ENCODE measurements at regions not wholly inside any gene's neighbourhood (a gene's known extent, or its start where the extent isn't known, plus 50 kb on each side); places are given as distances from the start of the nearest gene placed in this dataset.

DNA sequence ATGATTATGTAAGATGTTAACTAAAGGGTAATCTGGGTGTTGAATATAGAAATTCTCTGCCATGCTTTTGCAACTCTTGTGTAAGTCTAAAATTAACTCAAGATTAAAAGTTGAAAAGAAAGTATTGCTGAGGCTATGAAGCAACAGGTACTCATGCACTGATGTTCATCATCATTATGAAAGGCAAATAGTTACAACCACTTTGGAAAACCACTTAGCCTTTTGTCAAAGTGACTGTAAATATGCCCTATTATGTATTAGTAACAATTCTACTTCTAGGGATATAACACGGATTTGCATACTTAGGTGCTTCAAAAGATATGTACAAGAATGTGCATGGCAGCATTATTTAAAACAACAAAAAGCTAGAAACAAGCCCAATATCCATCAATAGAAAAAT, 227.8 kb upstream of the CXXC4 start:
- no peaks in the 10 kb centered on the region for H3K36me3 Mint-ChIP-seq
- no peaks in the 10 kb centered on the region for H3K27me3 Mint-ChIP-seq
- no peaks in the 10 kb centered on the region for H3K4me1 Mint-ChIP-seq
- CTCF ChIA-PET: no interaction called here
- DNase-seq: no peak
- no peaks in the 10 kb centered on the region for H3K9me3 Mint-ChIP-seq (ENCODE audit: low read depth)
- no peak for ATAC-seq
- H3K4me3 Mint-ChIP-seq: no peak overlapping the region
- H3K27ac Mint-ChIP-seq: no peak overlapping the region

- ATAC-seq: no peak
- H3K4me3 Mint-ChIP-seq: no peak overlapping the region
Measured at GRCh38 chr4:104726002-104726401, 231.3 kb upstream of the CXXC4 start.

DNA sequence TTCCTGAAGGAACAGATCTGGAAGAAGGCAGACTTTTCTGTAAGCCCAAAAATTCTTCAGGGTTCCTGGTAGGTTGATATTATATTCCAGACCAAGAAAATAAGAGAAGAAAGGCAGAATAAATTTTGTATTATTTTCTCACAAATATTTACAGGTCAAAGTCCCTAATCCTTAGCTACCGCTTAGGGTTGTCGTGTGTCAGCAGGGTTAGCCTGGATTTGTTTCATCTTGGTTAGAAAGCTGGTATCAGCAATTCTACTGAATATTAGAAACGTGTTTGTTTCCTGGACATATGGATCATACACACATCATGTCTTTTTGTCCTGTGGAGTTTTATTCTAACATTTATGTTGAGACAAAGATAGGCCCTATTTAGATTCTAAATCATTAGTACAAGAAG, 232.9 kb upstream of the CXXC4 start:
- Mint-ChIP-seq H3K4me1 (no peaks in the 10 kb centered on the region), H3K27me3 (no peaks in the 10 kb centered on the region), H3K27ac (no peak overlapping the region), H3K36me3 (no peaks in the 10 kb centered on the region), H3K4me3 (no peak overlapping the region), H3K9me3 (ENCODE audit: low read depth) (no peaks in the 10 kb centered on the region)
- DNase-seq (no peak), ATAC-seq (no peak)
- CTCF ChIA-PET: no interaction called here

More at GRCh38 chr4:104726002-104726401, 231.3 kb upstream of the CXXC4 start:
- CTCF ChIA-PET: no interaction called here
- no peak overlapping the region for H3K27ac Mint-ChIP-seq
- H3K9me3 Mint-ChIP-seq (ENCODE audit: low read depth): no peaks in the 10 kb centered on the region
- DNase-seq: no peak
- H3K36me3 Mint-ChIP-seq: no peaks in the 10 kb centered on the region
- H3K4me1 Mint-ChIP-seq: no peaks in the 10 kb centered on the region
- H3K27me3 Mint-ChIP-seq: no peaks in the 10 kb centered on the region

GRCh38 chr4:104728380-104729122, 233.9 kb upstream of the CXXC4 start:
- H3K4me3 Mint-ChIP-seq: no peak overlapping the region
- H3K36me3 Mint-ChIP-seq: no peaks in the 10 kb centered on the region
- no peaks in the 10 kb centered on the region for H3K27me3 Mint-ChIP-seq
- H3K9me3 Mint-ChIP-seq (ENCODE audit: low read depth): no peaks in the 10 kb centered on the region
- no peak for DNase-seq
- no peak for ATAC-seq
- no peak overlapping the region for H3K27ac Mint-ChIP-seq
- CTCF ChIA-PET: no interaction called here
- H3K4me1 Mint-ChIP-seq: no peaks in the 10 kb centered on the region

DNA sequence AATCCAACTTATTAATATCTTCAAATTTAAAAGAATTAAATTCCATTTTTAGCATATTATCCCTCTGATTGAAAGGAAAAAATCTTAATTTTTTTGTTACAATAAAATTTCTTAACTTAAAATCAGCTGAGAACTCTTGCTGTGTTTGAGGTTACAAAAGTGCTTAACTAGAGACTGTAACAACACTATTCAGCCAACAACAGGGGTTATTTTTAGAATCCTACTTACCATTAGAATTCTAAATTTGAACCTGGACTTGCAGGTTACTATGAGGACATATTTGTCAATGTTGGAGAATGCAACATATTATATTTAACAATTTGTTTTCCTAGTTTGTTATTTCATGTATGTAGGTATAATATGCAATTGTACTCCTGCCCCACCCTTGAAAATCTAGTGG, 238.1 kb upstream of the CXXC4 start:
- ATAC-seq (no peak), DNase-seq (no peak)
- no peak overlapping the region for H3K27ac Mint-ChIP-seq
- no peaks in the 10 kb centered on the region for H3K9me3 Mint-ChIP-seq (ENCODE audit: low read depth)
- H3K4me3 Mint-ChIP-seq: no peak overlapping the region
- CTCF ChIA-PET: no interaction called here
- H3K36me3 Mint-ChIP-seq: no peaks in the 10 kb centered on the region
- H3K27me3 Mint-ChIP-seq: no peaks in the 10 kb centered on the region
- no peaks in the 10 kb centered on the region for H3K4me1 Mint-ChIP-seq

DNA sequence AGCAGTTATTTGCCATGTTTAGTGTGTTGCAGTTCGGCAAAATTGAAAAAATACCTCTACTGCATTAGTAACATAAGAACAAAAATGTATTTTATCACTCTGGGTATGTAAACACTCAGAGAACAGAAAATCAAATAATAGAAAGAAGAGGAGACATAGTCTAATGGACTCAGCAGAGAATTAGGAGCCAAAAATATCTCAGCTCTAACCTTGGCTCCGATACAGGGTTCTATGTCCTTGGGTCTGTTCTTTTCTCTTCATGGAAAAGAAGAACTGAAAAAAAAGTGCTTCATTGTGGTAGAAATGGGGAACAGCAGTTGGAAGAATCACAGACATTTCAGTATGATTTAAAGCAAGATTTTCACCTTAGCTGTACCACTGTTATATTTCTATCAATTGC, 240.5 kb upstream of the CXXC4 start:
- no peaks in the 10 kb centered on the region for H3K9me3 Mint-ChIP-seq (ENCODE audit: low read depth)
- no peak overlapping the region for H3K4me3 Mint-ChIP-seq
- H3K36me3 Mint-ChIP-seq: no peaks in the 10 kb centered on the region
- ATAC-seq (no peak), DNase-seq (no peak)
- H3K27me3 Mint-ChIP-seq: no peaks in the 10 kb centered on the region
- CTCF ChIA-PET: no interaction called here
- no peaks in the 10 kb centered on the region for H3K4me1 Mint-ChIP-seq
- H3K27ac Mint-ChIP-seq: no peak overlapping the region

GRCh38 chr4:104740161-104740560, 245.5 kb upstream of the CXXC4 start:
- H3K27ac Mint-ChIP-seq: no peak overlapping the region
- no peak overlapping the region for H3K4me3 Mint-ChIP-seq
- H3K27me3 Mint-ChIP-seq: no peaks in the 10 kb centered on the region
- DNase-seq (no peak), ATAC-seq (no peak)
- H3K9me3 Mint-ChIP-seq (ENCODE audit: low read depth): no peaks in the 10 kb centered on the region
- H3K4me1 Mint-ChIP-seq: no peaks in the 10 kb centered on the region
- no peaks in the 10 kb centered on the region for H3K36me3 Mint-ChIP-seq
- CTCF ChIA-PET: no interaction called here

GRCh38 chr4:104743215-104743653, 248.5 kb upstream of the CXXC4 start:
- ATAC-seq: no peak
- DNase-seq: no peak
- no peaks in the 10 kb centered on the region for H3K27me3 Mint-ChIP-seq
- no peaks in the 10 kb centered on the region for H3K9me3 Mint-ChIP-seq (ENCODE audit: low read depth)
- H3K4me1 Mint-ChIP-seq: no peaks in the 10 kb centered on the region
- CTCF ChIA-PET: no interaction called here
- H3K36me3 Mint-ChIP-seq: no peaks in the 10 kb centered on the region
- no peak overlapping the region for H3K4me3 Mint-ChIP-seq
- no peak overlapping the region for H3K27ac Mint-ChIP-seq

GRCh38 chr4:104747635-104748034, 252.9 kb upstream of the CXXC4 start:
- no peaks in the 10 kb centered on the region for H3K27me3 Mint-ChIP-seq
- DNase-seq (no peak), ATAC-seq (no peak)
- H3K9me3 Mint-ChIP-seq (ENCODE audit: low read depth): no peaks in the 10 kb centered on the region
- H3K27ac Mint-ChIP-seq: no peak overlapping the region
- peaks cover 4% of the 10 kb centered on the region for H3K4me1 Mint-ChIP-seq
- no peaks in the 10 kb centered on the region for H3K36me3 Mint-ChIP-seq
- CTCF ChIA-PET: no interaction called here
- no peak overlapping the region for H3K4me3 Mint-ChIP-seq

DNA sequence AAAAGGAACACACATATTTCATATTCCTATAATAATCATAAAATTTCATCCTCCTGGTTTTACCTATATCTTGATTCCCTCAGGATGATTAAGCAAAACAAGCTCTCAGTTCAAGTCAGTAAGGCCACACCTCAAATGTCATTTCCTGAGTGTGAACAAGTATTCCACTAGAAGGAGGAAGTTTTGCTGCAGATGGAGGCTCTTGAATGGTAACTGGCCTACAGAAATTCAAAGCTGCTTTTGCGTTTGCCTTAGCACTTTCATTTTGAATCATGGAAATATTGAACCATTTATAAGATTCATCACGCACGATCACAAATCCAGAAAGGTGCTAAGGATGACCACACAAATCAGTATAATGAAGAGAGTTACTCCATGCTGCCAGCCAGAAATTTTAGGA, 254.4 kb upstream of the CXXC4 start:
- H3K27ac Mint-ChIP-seq: no peak overlapping the region
- no peaks in the 10 kb centered on the region for H3K36me3 Mint-ChIP-seq
- H3K27me3 Mint-ChIP-seq: no peaks in the 10 kb centered on the region
- ATAC-seq: no peak
- CTCF ChIA-PET: no interaction called here
- H3K9me3 Mint-ChIP-seq (ENCODE audit: low read depth): no peaks in the 10 kb centered on the region
- H3K4me1 Mint-ChIP-seq: peaks cover 4% of the 10 kb centered on the region
- DNase-seq: no peak
- no peak overlapping the region for H3K4me3 Mint-ChIP-seq

DNA sequence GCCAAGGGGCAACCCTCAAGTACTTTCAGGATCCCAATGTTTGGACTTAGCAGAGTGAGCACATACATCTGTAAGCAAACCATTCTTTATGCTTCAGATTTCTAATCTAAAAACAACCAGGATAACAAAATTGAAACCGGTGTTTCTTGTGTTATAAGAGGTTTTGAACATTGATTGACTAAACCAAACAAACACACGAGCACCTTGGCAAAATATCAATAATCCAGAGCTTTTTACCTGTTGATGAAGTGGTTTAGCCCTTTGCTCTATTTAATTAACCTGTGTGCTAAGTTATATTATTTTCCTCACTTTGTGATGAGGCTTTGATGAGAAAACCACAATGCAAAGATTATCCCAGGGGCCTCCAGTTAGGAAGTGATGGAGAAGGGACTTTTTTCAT, 255.3 kb upstream of the CXXC4 start:
- ATAC-seq: no peak
- no peak overlapping the region for H3K4me3 Mint-ChIP-seq
- H3K27me3 Mint-ChIP-seq: no peaks in the 10 kb centered on the region
- no peak for DNase-seq
- H3K36me3 Mint-ChIP-seq: no peaks in the 10 kb centered on the region
- CTCF ChIA-PET: no interaction called here
- peaks cover 4% of the 10 kb centered on the region for H3K4me1 Mint-ChIP-seq
- H3K9me3 Mint-ChIP-seq (ENCODE audit: low read depth): no peaks in the 10 kb centered on the region
- no peak overlapping the region for H3K27ac Mint-ChIP-seq

- Mint-ChIP-seq H3K27me3 (no peaks in the 10 kb centered on the region), H3K36me3 (no peaks in the 10 kb centered on the region), H3K9me3 (ENCODE audit: low read depth) (no peaks in the 10 kb centered on the region), H3K4me1 (peaks cover 4% of the 10 kb centered on the region), H3K4me3 (no peak overlapping the region), H3K27ac (no peak overlapping the region)
- no peak for DNase-seq
- ATAC-seq: no peak
- CTCF ChIA-PET: no interaction called here
Measured at GRCh38 chr4:104751468-104751867, 256.8 kb upstream of the CXXC4 start.

- no peaks in the 10 kb centered on the region for H3K27me3 Mint-ChIP-seq
- H3K36me3 Mint-ChIP-seq: no peaks in the 10 kb centered on the region
- no peak overlapping the region for H3K4me3 Mint-ChIP-seq
- DNase-seq (no peak), ATAC-seq (no peak)
- H3K4me1 Mint-ChIP-seq: peaks cover 4% of the 10 kb centered on the region
- CTCF ChIA-PET: no interaction called here
- no peak overlapping the region for H3K27ac Mint-ChIP-seq
- no peaks in the 10 kb centered on the region for H3K9me3 Mint-ChIP-seq (ENCODE audit: low read depth)
Measured at GRCh38 chr4:104752337-104752736, 257.6 kb upstream of the CXXC4 start.

- Mint-ChIP-seq H3K4me1 (no peaks in the 10 kb centered on the region), H3K4me3 (no peak overlapping the region), H3K27ac (no peak overlapping the region), H3K36me3 (no peaks in the 10 kb centered on the region), H3K9me3 (ENCODE audit: low read depth) (no peaks in the 10 kb centered on the region), H3K27me3 (no peaks in the 10 kb centered on the region)
- CTCF ChIA-PET: no interaction called here
- no peak for DNase-seq
- no peak for ATAC-seq
Measured at GRCh38 chr4:104756837-104757236, 262.1 kb upstream of the CXXC4 start.

- no peaks in the 10 kb centered on the region for H3K27me3 Mint-ChIP-seq
- no peaks in the 10 kb centered on the region for H3K36me3 Mint-ChIP-seq
- no peaks in the 10 kb centered on the region for H3K4me1 Mint-ChIP-seq
- CTCF ChIA-PET: no interaction called here
- no peak overlapping the region for H3K4me3 Mint-ChIP-seq
- DNase-seq (no peak), ATAC-seq (no peak)
- no peak overlapping the region for H3K27ac Mint-ChIP-seq
- H3K9me3 Mint-ChIP-seq (ENCODE audit: low read depth): no peaks in the 10 kb centered on the region
Measured at GRCh38 chr4:104758574-104758973, 263.9 kb upstream of the CXXC4 start.
